GM13976 (cell line): ENCODE measurements at regions not wholly inside any gene's neighbourhood (a gene's known extent, or its start where the extent isn't known, plus 50 kb on each side); places are given as distances from the start of the nearest gene placed in this dataset.
"Not testable (repeated sequence)": the region's sequence is repeated elsewhere in the genome, so short reads cannot be mapped to it uniquely, and the experiment has no call there.

Source experiments
- DNase-seq: peaks from one replicate; pipeline ENCODE4 v3.0.0; 2012; ENCODE audit warnings: low spot score
- in situ Hi-C: fragments of 300-500 bp; cut with MboI; formaldehyde crosslinking; loops from one replicate; pipeline ENCODE4 v1.12.0; 2022; ENCODE audit warnings: low sequenced_read_pairs, mixed read lengths, inconsistent platforms; ENCODE audit not compliant: unreplicated experiment
- TF ChIP-seq, protein P1 (sequence below): IDR thresholded peaks from 2 replicates; pipeline ENCODE4 v1.5.1; 2012; ENCODE audit warnings: borderline replicate concordance, mild to moderate bottlenecking; ENCODE audit not compliant: insufficient read depth; ENCODE audit errors: extremely low read depth, missing control alignments, control extremely low read depth

DNA sequence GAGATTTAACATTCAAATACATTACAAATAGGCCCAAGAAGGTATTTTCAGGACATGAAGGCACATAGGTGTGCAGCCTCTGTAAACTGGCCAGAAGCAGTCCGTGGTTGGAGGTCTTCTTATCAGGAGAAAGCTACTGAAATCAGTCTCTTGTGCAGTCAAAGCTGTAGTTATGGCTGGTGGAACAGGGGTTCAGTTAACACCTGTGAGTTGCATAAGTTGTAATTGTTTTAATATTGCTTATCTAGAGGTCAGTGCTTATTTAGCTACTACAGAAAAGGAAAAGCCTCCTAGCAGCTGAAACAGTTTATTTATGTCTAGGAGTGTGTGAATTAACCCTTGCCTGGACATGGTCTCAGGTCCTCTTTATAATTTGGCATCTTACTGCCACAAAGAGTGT is 377.6 kb upstream of the MDGA2 start:
- DNase-seq = no peak
- TF ChIP-seq, protein P1, sequence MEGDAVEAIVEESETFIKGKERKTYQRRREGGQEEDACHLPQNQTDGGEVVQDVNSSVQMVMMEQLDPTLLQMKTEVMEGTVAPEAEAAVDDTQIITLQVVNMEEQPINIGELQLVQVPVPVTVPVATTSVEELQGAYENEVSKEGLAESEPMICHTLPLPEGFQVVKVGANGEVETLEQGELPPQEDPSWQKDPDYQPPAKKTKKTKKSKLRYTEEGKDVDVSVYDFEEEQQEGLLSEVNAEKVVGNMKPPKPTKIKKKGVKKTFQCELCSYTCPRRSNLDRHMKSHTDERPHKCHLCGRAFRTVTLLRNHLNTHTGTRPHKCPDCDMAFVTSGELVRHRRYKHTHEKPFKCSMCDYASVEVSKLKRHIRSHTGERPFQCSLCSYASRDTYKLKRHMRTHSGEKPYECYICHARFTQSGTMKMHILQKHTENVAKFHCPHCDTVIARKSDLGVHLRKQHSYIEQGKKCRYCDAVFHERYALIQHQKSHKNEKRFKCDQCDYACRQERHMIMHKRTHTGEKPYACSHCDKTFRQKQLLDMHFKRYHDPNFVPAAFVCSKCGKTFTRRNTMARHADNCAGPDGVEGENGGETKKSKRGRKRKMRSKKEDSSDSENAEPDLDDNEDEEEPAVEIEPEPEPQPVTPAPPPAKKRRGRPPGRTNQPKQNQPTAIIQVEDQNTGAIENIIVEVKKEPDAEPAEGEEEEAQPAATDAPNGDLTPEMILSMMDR = no peak
- in situ Hi-C loops = no loop called here

DNA sequence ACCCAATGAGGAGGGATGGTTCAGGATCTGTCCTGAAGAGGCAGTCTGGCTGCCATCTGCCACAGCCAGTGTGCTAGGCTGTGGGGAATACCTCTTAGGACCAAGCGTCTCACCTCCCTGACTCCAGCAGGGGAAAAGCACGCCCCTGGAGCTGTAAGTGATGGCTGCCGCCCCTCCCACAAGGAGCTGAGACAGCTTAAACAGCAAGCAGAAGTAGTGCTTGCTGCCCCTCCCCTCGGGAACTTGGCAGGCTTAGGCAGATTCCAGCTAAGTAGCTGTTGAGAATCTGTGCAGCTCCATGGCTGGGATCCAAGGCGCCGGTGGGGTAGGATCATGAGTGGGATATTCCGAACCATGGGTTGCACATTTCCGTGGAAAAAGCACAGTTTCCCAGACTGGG is 360.4 kb upstream of the MDGA2 start:
- DNase-seq = no peak
- in situ Hi-C loops = no loop called here
- TF ChIP-seq, protein P1 = no peak

DNA sequence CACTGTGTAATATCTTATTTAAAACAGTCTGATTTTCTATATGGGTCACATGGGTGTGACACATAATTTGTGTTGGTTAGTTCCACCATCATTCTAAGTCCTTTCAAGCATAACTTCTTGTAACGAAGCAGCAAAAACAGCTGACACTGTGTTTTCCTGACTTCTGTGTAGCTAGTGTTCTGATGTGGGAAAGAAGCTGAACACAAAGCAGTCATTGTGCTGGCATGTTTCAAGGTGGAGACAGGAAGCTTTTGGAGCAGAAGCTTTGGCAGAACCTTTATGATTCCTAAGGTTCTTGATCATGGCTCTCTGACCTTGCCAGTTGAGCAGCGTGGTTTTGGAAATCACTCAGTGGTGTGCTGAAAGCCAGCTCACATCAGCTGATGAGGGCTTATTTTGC is 351.7 kb upstream of the MDGA2 start:
- in situ Hi-C loops = no loop called here
- DNase-seq = no peak
- TF ChIP-seq, protein P1 = no peak

DNA sequence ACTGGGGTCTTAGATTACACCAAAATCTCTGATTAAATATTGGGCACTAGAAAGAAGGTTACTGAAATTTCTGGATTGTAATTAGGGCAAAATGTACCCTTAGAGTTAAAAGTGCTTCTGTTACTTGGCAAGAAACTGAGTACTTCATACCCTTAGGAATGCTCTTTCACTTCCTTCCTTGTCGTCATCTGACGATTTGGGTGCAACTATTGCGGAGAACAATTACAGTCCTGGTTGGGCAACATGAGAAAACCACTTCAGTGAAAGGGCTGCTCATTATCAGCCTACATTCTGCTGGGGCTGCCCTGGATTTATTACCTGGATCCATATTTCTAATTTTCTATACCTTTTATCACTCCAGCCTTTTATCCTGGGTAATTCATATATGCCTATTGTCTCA is 348.5 kb upstream of the MDGA2 start:
- no peak for DNase-seq
- TF ChIP-seq, protein P1 = no peak

DNA sequence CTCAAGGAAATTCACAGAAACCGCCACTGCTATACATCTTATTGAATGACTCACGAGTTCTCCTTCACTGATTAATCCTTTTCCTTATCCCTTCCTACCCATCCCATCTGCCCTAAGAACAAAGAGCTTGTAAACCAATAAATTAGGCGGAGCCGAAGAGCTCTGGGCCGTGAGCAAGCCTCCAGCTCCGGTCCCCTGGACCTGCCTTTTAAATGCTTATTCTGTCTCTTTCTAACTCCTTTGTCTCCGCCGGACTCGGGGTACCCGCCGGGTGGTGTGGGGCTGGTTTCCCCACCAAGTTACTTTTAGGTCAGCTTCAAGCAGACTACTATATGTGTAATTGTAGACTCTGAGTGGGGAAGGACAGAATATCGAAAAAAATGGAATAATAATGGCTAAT is 336.1 kb upstream of the MDGA2 start:
- in situ Hi-C loops, DNase-seq: not testable (repeated sequence)

More for the DNA sequence above, 348.5 kb upstream of the MDGA2 start:
- in situ Hi-C loops = no loop called here

DNA sequence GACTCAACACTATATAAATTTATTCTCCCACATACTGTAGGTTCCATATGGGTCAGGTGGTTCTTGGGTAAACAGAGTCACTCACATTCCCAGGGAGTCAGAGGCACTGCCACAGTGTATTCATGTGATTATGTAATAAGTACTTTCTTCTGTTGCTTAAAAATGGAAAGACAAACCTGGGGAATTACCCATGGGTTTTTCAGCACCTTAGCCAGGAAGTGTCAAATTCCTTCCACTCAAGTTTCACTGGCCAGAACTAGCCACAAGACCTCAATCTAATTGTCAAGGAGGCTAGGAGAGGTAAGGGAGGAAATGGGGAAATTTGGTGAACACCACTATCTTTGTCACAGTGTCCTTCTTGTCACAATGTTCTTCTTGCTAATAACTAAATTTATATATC is 333.2 kb upstream of the MDGA2 start:
- no peak for DNase-seq
- TF ChIP-seq, protein P1 = no peak
- in situ Hi-C loops = no loop called here

DNA sequence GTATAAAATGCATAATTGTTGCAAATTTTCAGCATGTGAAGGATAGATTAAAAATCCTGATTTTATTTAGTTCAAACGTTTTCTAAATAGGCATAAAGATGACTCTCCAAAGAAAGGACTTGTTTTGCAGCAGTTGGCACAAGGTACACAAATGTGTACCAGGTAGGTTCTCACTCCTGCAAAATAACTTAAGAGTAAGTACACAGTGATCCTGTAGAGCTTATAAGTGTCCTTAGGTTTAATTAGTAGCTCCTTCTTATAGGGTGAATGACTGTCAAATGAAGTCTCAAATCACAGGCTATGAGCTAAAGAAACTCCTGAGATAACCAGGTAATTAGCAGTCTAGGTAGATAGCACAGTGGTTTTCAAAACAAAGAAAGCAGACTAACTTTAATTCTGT is 330.6 kb upstream of the MDGA2 start:
- DNase-seq = no peak
- TF ChIP-seq, protein P1 = no peak
- in situ Hi-C loops = no loop called here

DNA sequence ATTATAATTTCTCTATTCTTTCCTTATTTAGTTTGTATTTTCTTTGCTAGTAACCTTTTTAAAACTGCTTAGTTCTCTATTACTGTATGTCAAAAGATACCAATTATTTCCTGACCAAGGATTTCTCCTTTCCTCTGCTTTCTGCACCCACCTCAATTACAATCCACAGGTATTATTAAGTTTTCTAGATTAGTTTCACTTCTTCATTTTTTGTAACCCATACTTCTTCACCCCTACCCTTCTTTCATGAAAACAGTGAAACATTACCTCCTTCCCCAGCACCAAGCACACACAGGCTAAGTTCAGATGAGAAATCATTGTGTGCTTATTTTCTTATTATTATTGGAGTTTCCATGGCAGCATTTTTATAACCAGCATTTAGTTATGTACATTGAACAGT is 318.5 kb upstream of the MDGA2 start:
- no peak for DNase-seq
- in situ Hi-C loops = no loop called here

More for the DNA sequence above, 318.5 kb upstream of the MDGA2 start:
- TF ChIP-seq, protein P1 = no peak
